Lower lobe of right lung (tissue), 2 donors: ENCODE measurements at regions not wholly inside any gene's neighbourhood (a gene's known extent, or its start where the extent isn't known, plus 50 kb on each side); places are given as distances from the start of the nearest gene placed in this dataset.
"Not testable (repeated sequence)": the region's sequence is repeated elsewhere in the genome, so short reads cannot be mapped to it uniquely, and the experiment has no call there.

ENCODE experiments used
- ATAC-seq, 2 donors: fragments of 200-7000 bp; cut with Tn5 transposase; one replicate each; pipeline ENCODE4 v1.9.1; 2020 to 2022; ENCODE audit warnings: mild to moderate bottlenecking in 2 of 2, moderate library complexity in 2 of 2
- DNase-seq: peaks from one replicate; pipeline ENCODE4 v3.0.0-alpha.2; 2020
- H3K27ac ChIP-seq: fragments of 200-600 bp; one replicate; pipeline ENCODE4 v1.8.0; 2022
- H3K27me3 ChIP-seq: fragments of 200-600 bp; one replicate; pipeline ENCODE4 v1.8.0; 2022; ENCODE audit warnings: low read depth
- H3K36me3 ChIP-seq: fragments of 200-600 bp; one replicate; pipeline ENCODE4 v1.8.0; 2022; ENCODE audit warnings: mild to moderate bottlenecking
- H3K4me1 ChIP-seq: fragments of 200-600 bp; one replicate; pipeline ENCODE4 v1.8.0; 2022
- H3K4me3 ChIP-seq: fragments of 200-600 bp; one replicate; pipeline ENCODE4 v1.8.0; 2022; ENCODE audit warnings: mild to moderate bottlenecking
- H3K9me3 ChIP-seq: fragments of 200-600 bp; one replicate; pipeline ENCODE4 v1.8.0; 2022
- CTCF ChIP-seq: fragments of 200-600 bp; IDR thresholded peaks from one replicate; pipeline ENCODE4 v1.8.0; 2022; ENCODE audit warnings: antibody characterized with exemption, mild to moderate bottlenecking
- intact Hi-C: fragments of 100-400 bp; cut with DNase I; formaldehyde crosslinking; loops from one replicate; pipeline ENCODE4 v1.11.0; 2022
- donor health status: DM: no; HTN: yes; CAD: no; lungs with severe emphysema.

- DNase-seq = no peak
- ATAC-seq = no peak
Measured at GRCh38 chr5:116858705-116859333, 284.2 kb upstream of the SEMA6A start.

GRCh38 chr5:116858020-116858419 lies 283.4 kb upstream of the SEMA6A start:
- H3K36me3 ChIP-seq, H3K27ac ChIP-seq, ATAC-seq, H3K4me1 ChIP-seq, intact Hi-C loops, H3K4me3 ChIP-seq, DNase-seq, H3K9me3 ChIP-seq, H3K27me3 ChIP-seq: not testable (repeated sequence)

More at GRCh38 chr5:116858705-116859333, 284.2 kb upstream of the SEMA6A start:
- Histone ChIP-seq H3K36me3 (no peaks in the 10 kb centered on the region), H3K4me3 (no peak overlapping the region), H3K27me3 (no peaks in the 10 kb centered on the region), H3K9me3 (no peaks in the 10 kb centered on the region), H3K4me1 (no peaks in the 10 kb centered on the region), H3K27ac (no peak overlapping the region)
- TF ChIP-seq CTCF = no peak
- intact Hi-C loops = no loop called here

GRCh38 chr5:116856271-116856670 lies 281.6 kb upstream of the SEMA6A start:
- H3K27ac ChIP-seq = no peak overlapping the region
- intact Hi-C loops = no loop called here
- no peak for ATAC-seq
- no peak overlapping the region for H3K4me3 ChIP-seq
- TF ChIP-seq CTCF = no peak
- no peaks in the 10 kb centered on the region for H3K4me1 ChIP-seq
- no peaks in the 10 kb centered on the region for H3K36me3 ChIP-seq
- no peaks in the 10 kb centered on the region for H3K27me3 ChIP-seq
- DNase-seq = no peak
- no peaks in the 10 kb centered on the region for H3K9me3 ChIP-seq

GRCh38 chr5:116853992-116854391 lies 279.4 kb upstream of the SEMA6A start:
- intact Hi-C loops = no loop called here
- Histone ChIP-seq H3K4me3 (no peak overlapping the region), H3K36me3 (no peaks in the 10 kb centered on the region), H3K9me3 (no peaks in the 10 kb centered on the region), H3K4me1 (no peaks in the 10 kb centered on the region), H3K27me3 (no peaks in the 10 kb centered on the region), H3K27ac (no peak overlapping the region)
- no peak for DNase-seq
- TF ChIP-seq CTCF = no peak
- no peak for ATAC-seq

GRCh38 chr5:116848954-116849581 lies 274.4 kb upstream of the SEMA6A start:
- TF ChIP-seq CTCF = no peak
- H3K27ac ChIP-seq = no peak overlapping the region
- intact Hi-C loops = no loop called here

GRCh38 chr5:116847960-116848359 lies 273.3 kb upstream of the SEMA6A start:
- no peak for DNase-seq
- H3K4me1 ChIP-seq = no peaks in the 10 kb centered on the region
- no peaks in the 10 kb centered on the region for H3K9me3 ChIP-seq
- no peaks in the 10 kb centered on the region for H3K27me3 ChIP-seq
- TF ChIP-seq CTCF = no peak
- H3K4me3 ChIP-seq = no peak overlapping the region
- intact Hi-C loops = no loop called here
- H3K36me3 ChIP-seq = no peaks in the 10 kb centered on the region
- no peak for ATAC-seq
- H3K27ac ChIP-seq = no peak overlapping the region

More at GRCh38 chr5:116848954-116849581, 274.4 kb upstream of the SEMA6A start:
- ATAC-seq (no peak), DNase-seq (no peak)
- Histone ChIP-seq H3K36me3 (no peaks in the 10 kb centered on the region), H3K4me3 (no peak overlapping the region), H3K27me3 (no peaks in the 10 kb centered on the region), H3K9me3 (no peaks in the 10 kb centered on the region), H3K4me1 (no peaks in the 10 kb centered on the region)
